ENCODE measurements at regions not wholly inside any gene's neighbourhood (a gene's known extent, or its start where the extent isn't known, plus 50 kb on each side); places are given as distances from the start of the nearest gene placed in this dataset.

- no peak for DNase-seq (ENCODE audit: low spot score)
Measured at GRCh38 chr5:2569774-2570542, 181.5 kb downstream of the IRX2 start.

- DNase-seq (ENCODE audit: low spot score), result no peak
Measured at GRCh38 chr5:2569176-2569575, 182.3 kb downstream of the IRX2 start.

- DNase-seq (ENCODE audit: low spot score), result no peak
Measured at GRCh38 chr5:2566284-2566683, 185.2 kb downstream of the IRX2 start.

- DNase-seq (ENCODE audit: low spot score), result no peak
Measured at GRCh38 chr5:2565147-2565546, 186.3 kb downstream of the IRX2 start.

GRCh38 chr5:2563046-2563445 is 188.4 kb downstream of the IRX2 start:
- no peak for DNase-seq (ENCODE audit: low spot score)

GRCh38 chr5:2562036-2562435 is 189.4 kb downstream of the IRX2 start:
- no peak for DNase-seq (ENCODE audit: low spot score)

GRCh38 chr5:2560435-2560834 is 191.0 kb downstream of the IRX2 start:
- no peak for DNase-seq (ENCODE audit: low spot score)

GRCh38 chr5:2557435-2557834 is 194.0 kb downstream of the IRX2 start:
- DNase-seq (ENCODE audit: low spot score), result no peak

GRCh38 chr5:2556375-2556966 is 195.0 kb downstream of the IRX2 start:
- no peak for DNase-seq (ENCODE audit: low spot score)

GRCh38 chr5:2553611-2554010 is 197.9 kb downstream of the IRX2 start:
- no peak for DNase-seq (ENCODE audit: low spot score)

GRCh38 chr5:2550509-2550908 is 201.0 kb downstream of the IRX2 start:
- DNase-seq (ENCODE audit: low spot score), result no peak

- no peak for DNase-seq (ENCODE audit: low spot score)
Measured at GRCh38 chr5:2549900-2550299, 201.6 kb downstream of the IRX2 start.

- DNase-seq (ENCODE audit: low spot score), result no peak
Measured at GRCh38 chr5:2549354-2549753, 202.1 kb downstream of the IRX2 start.

- DNase-seq (ENCODE audit: low spot score), result no peak
Measured at GRCh38 chr5:2546938-2547337, 204.5 kb downstream of the IRX2 start.

- no peak for DNase-seq (ENCODE audit: low spot score)
Measured at GRCh38 chr5:2544003-2544402, 207.5 kb downstream of the IRX2 start.

GRCh38 chr5:2542821-2543220 is 208.7 kb downstream of the IRX2 start:
- no peak for DNase-seq (ENCODE audit: low spot score)

- no peak for DNase-seq (ENCODE audit: low spot score)
Measured at GRCh38 chr5:2542026-2542425, 209.5 kb downstream of the IRX2 start.

GRCh38 chr5:2538169-2538568 is 213.3 kb downstream of the IRX2 start:
- DNase-seq (ENCODE audit: low spot score), result no peak

- no peak for DNase-seq (ENCODE audit: low spot score)
Measured at GRCh38 chr5:2537378-2538145, 213.9 kb downstream of the IRX2 start.

- DNase-seq (ENCODE audit: low spot score), result no peak
Measured at GRCh38 chr5:2536632-2537377, 214.7 kb downstream of the IRX2 start.

GRCh38 chr5:2534970-2535369 is 216.5 kb downstream of the IRX2 start:
- DNase-seq (ENCODE audit: low spot score), result no peak

GRCh38 chr5:2534251-2534650 is 217.2 kb downstream of the IRX2 start:
- DNase-seq (ENCODE audit: low spot score), result no peak
